Stimulated activated CD4-positive, alpha-beta T cell treated with anti-CD3 and anti-CD28 coated beads, Interleukin-1b, Interleukin-23, amount 100 ng/mL, for 1 hour (primary cell): ENCODE measurements at regions not wholly inside any gene's neighbourhood (a gene's known extent, or its start where the extent isn't known, plus 50 kb on each side); places are given as distances from the start of the nearest gene placed in this dataset.
A peak's percentile ranks its signal among the peaks of the same experiment; 100 is the strongest.
"Not testable (repeated sequence)": the region's sequence is repeated elsewhere in the genome, so short reads cannot be mapped to it uniquely, and the experiment has no call there.

Source experiments
- DNase-seq, 2 donors: peaks; one replicate each; pipeline ENCODE4 v3.0.0-alpha.2; 2020; ENCODE audit warnings: low read depth in 2 of 2

DNA sequence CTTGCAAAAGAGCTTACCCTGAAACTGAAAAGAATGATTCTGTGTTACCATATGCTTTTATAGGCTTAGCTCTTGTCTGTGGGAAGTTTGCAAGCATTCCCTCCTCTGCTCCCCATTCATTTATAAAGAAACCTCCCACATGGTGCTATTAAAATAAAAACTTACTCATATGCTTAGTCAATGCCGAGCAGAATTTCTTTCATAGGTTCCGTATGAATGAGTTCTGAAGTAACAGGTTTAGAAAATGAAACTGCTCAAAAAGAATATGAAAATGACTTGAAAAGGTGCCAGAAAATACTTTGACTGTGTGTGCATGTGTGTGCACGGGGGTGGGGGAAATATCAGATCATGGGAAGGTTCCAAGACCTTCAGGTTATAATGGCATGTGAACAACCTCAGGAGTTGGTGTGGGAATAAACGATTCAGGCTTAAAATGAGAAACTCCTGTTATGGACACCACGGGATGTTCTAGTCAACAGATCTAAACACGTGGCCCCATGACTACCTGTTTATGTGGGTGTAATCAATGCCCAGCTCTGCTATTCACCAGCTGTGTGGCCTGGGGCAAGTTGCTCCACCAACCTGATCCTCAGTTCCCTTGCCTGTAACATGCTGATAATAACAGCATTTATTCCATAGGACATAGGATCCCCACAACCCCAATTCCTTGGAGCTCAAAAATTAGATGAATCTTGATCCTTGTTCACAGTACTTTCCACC, 293.7 kb upstream of the PLGLB1 start:
- DNase-seq: peak in 1 of 2 donors; percentile 12

DNA sequence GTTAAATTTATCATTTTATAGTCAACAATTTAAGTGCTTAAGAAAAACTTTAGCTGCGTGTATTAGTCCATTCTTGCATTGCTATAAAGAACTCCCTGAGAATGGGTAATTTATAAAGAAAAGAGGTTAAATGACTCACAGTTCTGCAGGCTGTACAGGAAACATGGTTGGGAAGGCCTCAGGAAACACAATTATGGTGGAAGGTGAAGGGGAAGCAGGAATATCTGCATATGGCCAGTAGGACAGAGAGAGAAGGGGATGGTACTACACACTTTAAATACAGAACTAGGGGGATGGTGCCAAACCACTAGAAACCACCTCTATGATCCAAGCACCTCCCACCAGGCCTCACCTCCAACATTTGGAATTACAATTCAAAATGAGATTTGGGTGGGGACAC, 295.5 kb upstream of the PLGLB1 start:
- not testable (repeated sequence) for DNase-seq

GRCh38 chr2:87318814-87319491, 297.3 kb upstream of the PLGLB1 start:
- not testable (repeated sequence) for DNase-seq

GRCh38 chr2:87319705-87320104, 298.1 kb upstream of the PLGLB1 start:
- DNase-seq: not testable (repeated sequence)

DNA sequence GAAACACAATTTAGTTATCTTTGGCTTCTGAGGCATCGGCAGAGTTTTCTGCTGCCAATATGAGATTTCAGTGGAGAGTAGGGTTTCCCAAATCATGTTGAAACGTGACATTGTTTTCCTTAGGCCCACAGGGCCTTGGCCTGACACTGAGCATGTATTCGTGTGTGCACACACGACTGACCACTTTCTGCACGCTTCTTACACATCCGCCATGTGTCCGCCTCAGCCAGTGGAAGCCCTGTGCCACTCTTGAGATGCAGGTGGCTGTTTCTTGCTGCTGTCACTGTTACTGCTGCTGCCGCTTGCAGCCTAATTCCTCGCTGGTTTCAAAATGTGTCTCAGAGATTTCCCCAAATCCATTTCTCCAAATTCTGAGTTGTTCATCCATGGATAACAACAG, 299.6 kb upstream of the PLGLB1 start:
- not testable (repeated sequence) for DNase-seq

- not testable (repeated sequence) for DNase-seq
These were observed 302.8 kb upstream of the PLGLB1 start for GRCh38 chr2:87324335-87325041.

- not testable (repeated sequence) for DNase-seq
These were observed 303.6 kb upstream of the PLGLB1 start for GRCh38 chr2:87325042-87325910.

DNA sequence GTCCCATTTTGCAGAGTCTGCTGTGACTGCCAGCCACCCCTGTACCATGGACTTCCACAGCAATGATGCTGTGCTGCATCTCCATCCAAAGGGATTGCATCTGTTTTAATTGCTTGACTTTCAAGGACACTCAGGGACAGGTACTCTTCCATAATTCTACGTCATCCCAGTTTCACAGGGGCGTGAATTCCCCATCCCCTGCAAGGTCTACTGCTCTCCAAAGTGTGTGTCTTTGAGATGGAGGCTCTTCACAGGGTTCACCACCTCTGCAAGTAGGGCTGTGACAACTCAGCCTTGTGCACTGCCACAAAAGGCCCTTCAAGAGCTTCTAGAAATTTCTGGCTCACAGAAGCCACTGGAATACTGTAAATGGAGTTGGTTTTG, 304.3 kb upstream of the PLGLB1 start:
- not testable (repeated sequence) for DNase-seq

- DNase-seq: not testable (repeated sequence)
These were observed 305.1 kb upstream of the PLGLB1 start for GRCh38 chr2:87326754-87327153.

- not testable (repeated sequence) for DNase-seq
These were observed 306.2 kb upstream of the PLGLB1 start for GRCh38 chr2:87327648-87328371.

DNA sequence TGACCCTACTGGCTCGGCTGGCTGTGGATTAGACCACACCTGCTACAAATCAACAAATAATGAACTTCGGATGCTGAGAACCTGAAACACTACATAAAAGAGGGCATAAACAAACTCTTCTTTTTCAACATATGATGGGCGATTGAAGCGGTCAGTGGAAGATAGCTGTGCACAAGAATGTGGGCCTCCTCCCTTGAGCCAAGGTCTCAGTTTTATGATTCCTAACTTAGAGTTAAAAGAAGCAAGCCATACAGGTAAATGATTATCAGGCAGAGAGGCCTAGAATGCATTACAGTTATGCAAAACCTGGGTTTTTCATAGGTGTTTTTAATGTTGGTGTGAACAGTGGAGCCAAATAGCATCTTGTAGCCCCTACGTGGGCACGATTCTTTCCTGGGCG, 307.9 kb upstream of the PLGLB1 start:
- DNase-seq: not testable (repeated sequence)

DNA sequence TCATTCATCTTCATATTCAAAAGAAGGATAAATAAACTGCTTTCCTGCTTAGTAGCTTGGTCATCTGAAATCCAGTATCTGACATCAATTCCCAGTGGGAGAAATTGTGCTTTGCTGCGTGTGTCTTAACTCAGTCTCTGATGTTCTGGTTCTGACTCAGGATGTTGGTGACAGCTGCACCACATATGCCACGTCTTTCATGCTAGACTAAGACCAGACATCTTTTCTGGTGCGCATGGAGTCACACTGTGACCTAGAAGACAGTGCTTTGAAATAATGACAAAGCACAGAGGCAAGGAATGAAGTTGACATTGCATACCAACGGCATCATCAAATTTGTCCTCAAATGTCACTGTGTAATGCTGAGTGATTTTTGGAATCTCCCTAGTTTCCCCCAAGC, 308.8 kb upstream of the PLGLB1 start:
- not testable (repeated sequence) for DNase-seq

- not testable (repeated sequence) for DNase-seq
These were observed 310.4 kb upstream of the PLGLB1 start for GRCh38 chr2:87331940-87332583.

- not testable (repeated sequence) for DNase-seq
These were observed 313.2 kb upstream of the PLGLB1 start for GRCh38 chr2:87334888-87335287.

DNA sequence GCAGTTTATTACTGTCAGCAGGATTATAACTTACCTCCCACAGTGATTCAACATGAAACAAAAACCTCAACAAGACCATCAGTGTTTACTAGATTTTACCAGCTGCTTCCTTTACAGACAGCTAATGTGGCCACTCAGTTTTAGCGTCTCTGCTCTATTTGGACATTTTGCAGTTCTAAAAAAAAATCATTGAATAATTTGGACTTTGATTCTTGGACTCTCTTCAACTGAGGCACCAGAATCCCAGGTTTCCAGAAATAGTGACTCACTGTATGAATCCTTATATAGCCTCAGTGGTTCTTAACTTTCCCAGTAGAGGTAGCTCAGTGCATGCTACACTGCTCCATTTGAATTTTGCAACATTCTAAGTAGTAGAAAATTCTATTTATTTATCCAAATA, 317.4 kb upstream of the PLGLB1 start:
- DNase-seq: not testable (repeated sequence)

- DNase-seq: peak; percentile 21 to 26
These were observed 320.0 kb upstream of the PLGLB1 start for GRCh38 chr2:87341601-87342014.

GRCh38 chr2:87342175-87342574, 320.5 kb upstream of the PLGLB1 start:
- not testable (repeated sequence) for DNase-seq

- not testable (repeated sequence) for DNase-seq
These were observed 321.7 kb upstream of the PLGLB1 start for GRCh38 chr2:87343347-87343746.

DNA sequence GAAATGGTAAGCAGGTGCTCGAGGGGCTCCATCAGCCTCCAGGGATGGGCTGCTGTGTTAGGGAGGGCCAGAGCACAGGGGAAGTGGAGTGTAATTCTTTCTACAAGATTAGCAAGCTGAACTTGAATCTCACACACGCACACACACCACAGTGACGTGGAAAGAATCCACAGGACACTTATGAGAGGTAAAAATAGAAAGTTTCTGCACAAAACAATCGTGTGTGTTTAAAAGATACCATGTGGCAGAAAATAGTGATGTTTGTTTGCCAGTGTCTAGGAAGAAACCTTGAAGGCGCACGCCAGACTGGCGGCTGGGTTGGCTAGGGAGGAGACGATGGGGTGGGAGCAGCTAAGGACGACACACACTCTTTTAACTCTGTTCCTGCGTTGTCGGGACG, 323.6 kb upstream of the PLGLB1 start:
- not testable (repeated sequence) for DNase-seq

GRCh38 chr2:87348556-87348955, 326.9 kb upstream of the PLGLB1 start:
- DNase-seq: not testable (repeated sequence)
